ENCODE measurements at regions not wholly inside any gene's neighbourhood (a gene's known extent, or its start where the extent isn't known, plus 50 kb on each side); places are given as distances from the start of the nearest gene placed in this dataset.

- TF ChIP-seq RNF2 (IDR thresholded peaks at IDR 0.05; ENCODE audit: borderline replicate concordance, low read depth, low read length, missing control alignments, poor library complexity, severe bottlenecking) (no peak), POLR2AphosphoS5 (IDR thresholded peaks at IDR 0.05; ENCODE audit: low read depth, low read length) (no peak), GABPA (IDR thresholded peaks at IDR 0.05; ENCODE audit: borderline replicate concordance, insufficient read depth, low read length) (no peak), SUZ12 (IDR thresholded peaks at IDR 0.05; ENCODE audit: low read length) (no peak), KDM4A (IDR thresholded peaks at IDR 0.05; ENCODE audit: low read depth, low read length, severe bottlenecking) (no peak)
Measured at GRCh38 chr12:102344691-102345090, 135.7 kb downstream of the IGF1 start (continued).
